Gastroesophageal sphincter (tissue), 4 donors: ENCODE measurements at regions not wholly inside any gene's neighbourhood (a gene's known extent, or its start where the extent isn't known, plus 50 kb on each side); places are given as distances from the start of the nearest gene placed in this dataset.

Experiments used
- ATAC-seq: fragments of 150-250 bp; one replicate; pipeline ENCODE4 v1.9.1; 2016; ENCODE audit warnings: mild to moderate bottlenecking, moderate library complexity
- H3K27ac ChIP-seq, 4 donors: fragments of 200-600 bp; sonication (generic) in 3 of 4; 1 replicate in 3 of 4; 2 replicates in 1 of 4; pipeline ENCODE4 v1.5.1; 2016 to 2019
- H3K27me3 ChIP-seq: fragments of 200-600 bp; sonication (generic); one replicate; pipeline ENCODE4 v1.5.1; 2019
- H3K36me3 ChIP-seq, 2 donors: fragments of 200-600 bp; sonication (generic); one replicate each; pipeline ENCODE4 v1.5.1; 2019; ENCODE audit warnings: control low read depth in 1 of 2
- H3K4me1 ChIP-seq, 3 donors: fragments of 200-600 bp; sonication (generic); 1 replicate in 2 of 3; 2 replicates in 1 of 3; pipeline ENCODE4 v1.5.1; 2016 to 2019; ENCODE audit warnings: control low read depth in 2 of 3
- H3K4me3 ChIP-seq, 2 donors: fragments of 200-600 bp; sonication (generic); one replicate each; pipeline ENCODE4 v1.5.1; 2019; ENCODE audit warnings: mild to moderate bottlenecking in 1 of 2, moderate library complexity in 1 of 2
- H3K9me3 ChIP-seq, 3 donors: fragments of 200-600 bp; sonication (generic); one replicate each; pipeline ENCODE4 v1.5.1; 2017 to 2019; ENCODE audit warnings: control low read depth in 2 of 3
- EP300 ChIP-seq: sonication (generic); formaldehyde crosslinking; IDR thresholded peaks from one replicate; pipeline ENCODE4 v1.6.1; 2017; ENCODE audit warnings: antibody characterized with exemption, mild to moderate bottlenecking
- POLR2A ChIP-seq, 2 donors: fragments of 450-650 bp; IDR thresholded peaks; one replicate each; pipeline ENCODE4 v1.6.1; 2017; ENCODE audit warnings: antibody characterized with exemption in 2 of 2, mild to moderate bottlenecking in 2 of 2, moderate library complexity in 1 of 2
- POLR2AphosphoS5 ChIP-seq: sonication (generic); formaldehyde crosslinking; IDR thresholded peaks from one replicate; pipeline ENCODE4 v1.6.1; 2017; ENCODE audit warnings: antibody characterized with exemption
- WGBS, 2 donors: methylation state at CpG; one replicate each; pipeline ENCODE4 v1.1.5; 2018; ENCODE audit warnings: low coverage in 1 of 2; 5-methylcytosine and 5-hydroxymethylcytosine counted together
- TF ChIP-seq, protein P1 (sequence below), 4 experiments: fragments of 200-600 bp in 2 of 4; fragments of 450-650 bp in 2 of 4; sonication (generic) in 1 of 4; IDR thresholded peaks; one replicate each; pipeline ENCODE4 v1.5.1; 2017 to 2019; ENCODE audit warnings: antibody characterized with exemption in 4 of 4, mild to moderate bottlenecking in 2 of 4, moderate library complexity in 2 of 4

GRCh38 chr7:155222573-155222972, 75.1 kb upstream of the INSIG1 start:
- Histone ChIP-seq H3K27me3 (peaks cover 47% of the 10 kb centered on the region), H3K27ac (no peak overlapping the region)
- WGBS, 2 donors, result 70% methylated on average over 2 of the region's 5 CpGs; no CpG with 5 or more reads in 1 of the 2 donors

DNA sequence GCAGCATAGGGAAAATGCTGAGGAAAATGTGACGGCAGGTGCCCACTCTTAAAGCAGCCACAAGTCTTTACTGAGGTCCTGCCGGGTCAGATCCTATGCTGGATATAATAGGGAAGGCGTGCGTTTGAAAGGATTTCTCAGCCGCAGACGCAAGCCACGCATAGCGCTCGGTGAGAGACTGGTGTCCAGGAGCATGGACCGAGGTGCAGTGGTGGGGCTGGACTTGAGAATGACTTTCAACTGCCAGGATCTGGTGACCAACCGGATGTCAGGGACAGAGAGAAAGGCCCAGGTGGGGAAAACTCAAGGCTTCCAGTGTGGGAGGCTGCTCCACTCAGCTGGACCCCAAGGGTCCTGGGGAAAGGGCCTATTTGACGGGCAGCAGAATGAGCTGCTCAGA, 74.7 kb upstream of the INSIG1 start:
- Histone ChIP-seq H3K4me1 (no peaks in the 10 kb centered on the region), H3K27me3 (peaks cover 47% of the 10 kb centered on the region), H3K27ac (no peak overlapping the region), H3K36me3 (no peaks in the 10 kb centered on the region), H3K9me3 (no peaks in the 10 kb centered on the region), H3K4me3 (no peak overlapping the region)
- WGBS, 2 donors, result 73 to 93% methylated on average over 4 to 8 of the region's 12 CpGs
- TF ChIP-seq EP300 (no peak), POLR2AphosphoS5 (no peak), POLR2A (IDR thresholded peaks at IDR 0.05) (no peak)
- TF ChIP-seq, protein P1, sequence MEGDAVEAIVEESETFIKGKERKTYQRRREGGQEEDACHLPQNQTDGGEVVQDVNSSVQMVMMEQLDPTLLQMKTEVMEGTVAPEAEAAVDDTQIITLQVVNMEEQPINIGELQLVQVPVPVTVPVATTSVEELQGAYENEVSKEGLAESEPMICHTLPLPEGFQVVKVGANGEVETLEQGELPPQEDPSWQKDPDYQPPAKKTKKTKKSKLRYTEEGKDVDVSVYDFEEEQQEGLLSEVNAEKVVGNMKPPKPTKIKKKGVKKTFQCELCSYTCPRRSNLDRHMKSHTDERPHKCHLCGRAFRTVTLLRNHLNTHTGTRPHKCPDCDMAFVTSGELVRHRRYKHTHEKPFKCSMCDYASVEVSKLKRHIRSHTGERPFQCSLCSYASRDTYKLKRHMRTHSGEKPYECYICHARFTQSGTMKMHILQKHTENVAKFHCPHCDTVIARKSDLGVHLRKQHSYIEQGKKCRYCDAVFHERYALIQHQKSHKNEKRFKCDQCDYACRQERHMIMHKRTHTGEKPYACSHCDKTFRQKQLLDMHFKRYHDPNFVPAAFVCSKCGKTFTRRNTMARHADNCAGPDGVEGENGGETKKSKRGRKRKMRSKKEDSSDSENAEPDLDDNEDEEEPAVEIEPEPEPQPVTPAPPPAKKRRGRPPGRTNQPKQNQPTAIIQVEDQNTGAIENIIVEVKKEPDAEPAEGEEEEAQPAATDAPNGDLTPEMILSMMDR (IDR thresholded peaks at IDR 0.05), result no peak
- ATAC-seq, result no peak

More at GRCh38 chr7:155222573-155222972, 75.1 kb upstream of the INSIG1 start:
- TF ChIP-seq EP300 (no peak), POLR2AphosphoS5 (no peak), POLR2A (IDR thresholded peaks at IDR 0.05) (no peak)
- TF ChIP-seq, protein P1 (IDR thresholded peaks at IDR 0.05), result no peak
- no peaks in the 10 kb centered on the region for H3K36me3 ChIP-seq
- no peak overlapping the region for H3K4me3 ChIP-seq
- H3K4me1 ChIP-seq, result no peaks in the 10 kb centered on the region
- H3K9me3 ChIP-seq, result no peaks in the 10 kb centered on the region
- ATAC-seq, result no peak

- no peak for ATAC-seq
- TF ChIP-seq, protein P1 (IDR thresholded peaks at IDR 0.05), result no peak
- TF ChIP-seq EP300 (no peak), POLR2AphosphoS5 (no peak), POLR2A (IDR thresholded peaks at IDR 0.05) (no peak)
- no peak overlapping the region for H3K4me3 ChIP-seq
- H3K27ac ChIP-seq, result no peak overlapping the region
- peaks cover 42% of the 10 kb centered on the region for H3K27me3 ChIP-seq
- H3K4me1 ChIP-seq, result no peaks in the 10 kb centered on the region
- H3K36me3 ChIP-seq, result no peaks in the 10 kb centered on the region
- H3K9me3 ChIP-seq, result no peaks in the 10 kb centered on the region
- 62 to 75% methylated on average over 2 to 3 of the region's 3 CpGs for WGBS, 2 donors
Observed at GRCh38 chr7:155223503-155223902, 74.2 kb upstream of the INSIG1 start.

DNA sequence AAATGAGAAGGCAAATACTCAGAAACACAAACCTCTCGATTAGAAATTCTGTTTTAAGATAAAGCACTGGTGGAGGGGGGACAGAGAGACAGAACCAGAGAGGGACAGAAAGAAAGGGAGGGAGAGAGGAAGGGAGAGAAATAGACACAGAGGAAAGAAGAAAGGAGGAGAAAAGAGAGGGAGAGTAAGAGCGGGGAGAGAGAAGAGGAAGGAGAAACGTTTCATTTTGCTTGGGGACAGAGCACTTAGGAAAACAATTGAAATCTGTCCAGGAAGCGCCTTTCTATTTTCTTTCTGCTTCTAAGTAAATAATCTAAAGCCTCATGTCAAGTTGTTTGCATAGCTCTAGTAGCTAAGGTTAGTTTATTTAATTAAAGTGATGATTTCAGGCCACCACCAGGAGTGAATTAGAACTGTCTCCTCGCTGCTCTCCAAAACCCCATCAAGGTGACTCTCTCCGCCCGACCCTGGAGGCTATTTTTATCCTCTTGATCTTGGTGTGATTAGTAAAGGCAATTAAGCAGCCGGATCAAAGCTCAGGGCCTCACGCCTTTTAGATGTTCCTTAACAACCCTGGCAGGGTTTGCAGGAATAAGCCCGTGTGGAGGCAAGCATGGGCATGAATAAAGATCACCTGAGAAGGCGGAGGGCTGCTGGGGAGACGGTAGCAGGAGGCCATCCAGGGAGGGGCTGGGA, 73.4 kb upstream of the INSIG1 start:
- peaks cover 34% of the 10 kb centered on the region for H3K27me3 ChIP-seq
- no peaks in the 10 kb centered on the region for H3K4me1 ChIP-seq
- no peaks in the 10 kb centered on the region for H3K9me3 ChIP-seq
- no peak for TF ChIP-seq POLR2AphosphoS5
- TF ChIP-seq POLR2A (IDR thresholded peaks at IDR 0.05), result no peak
- TF ChIP-seq, protein P1 (IDR thresholded peaks at IDR 0.05), result no peak
- TF ChIP-seq EP300, result no peak
- WGBS, 2 donors, result 47 to 67% methylated on average over 4 to 10 of the region's 12 CpGs
- ATAC-seq, result no peak
- no peak overlapping the region for H3K4me3 ChIP-seq
- no peak overlapping the region for H3K27ac ChIP-seq
- H3K36me3 ChIP-seq, result no peaks in the 10 kb centered on the region

DNA sequence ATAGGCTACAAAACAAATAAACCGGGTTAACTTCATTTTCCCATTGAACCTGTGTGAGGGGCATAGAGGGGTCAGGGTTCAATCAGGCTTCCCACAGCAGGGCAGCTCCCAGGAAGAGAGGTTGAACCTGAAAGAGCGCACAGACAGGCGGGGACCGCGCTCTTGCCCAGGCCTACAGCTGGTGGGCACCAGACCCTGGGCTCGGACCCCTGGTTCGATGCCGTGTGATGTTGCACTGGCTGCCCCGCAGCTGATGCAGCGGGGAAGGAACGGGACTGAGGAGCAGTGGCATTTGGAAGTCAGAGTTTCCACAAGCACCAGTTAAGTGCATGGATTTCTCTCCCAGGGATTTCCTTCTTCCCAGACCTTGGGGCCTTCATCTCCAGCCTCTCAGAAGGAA, 72.6 kb upstream of the INSIG1 start:
- Histone ChIP-seq H3K4me3 (no peak overlapping the region), H3K36me3 (no peaks in the 10 kb centered on the region), H3K9me3 (no peaks in the 10 kb centered on the region), H3K4me1 (no peaks in the 10 kb centered on the region), H3K27me3 (peaks cover 29% of the 10 kb centered on the region), H3K27ac (no peak overlapping the region)
- TF ChIP-seq POLR2A (IDR thresholded peaks at IDR 0.05) (no peak), EP300 (no peak), POLR2AphosphoS5 (no peak)
- TF ChIP-seq, protein P1 (IDR thresholded peaks at IDR 0.05), result no peak
- ATAC-seq, result no peak
- 83 to 86% methylated on average over 1 to 8 of the region's 11 CpGs for WGBS, 2 donors
